Testis (tissue), 2 donors: ENCODE measurements at regions not wholly inside any gene's neighbourhood (a gene's known extent, or its start where the extent isn't known, plus 50 kb on each side); places are given as distances from the start of the nearest gene placed in this dataset.
A peak's percentile ranks its signal among the peaks of the same experiment; 100 is the strongest.

Experiments used
- DNase-seq: peaks from one replicate; pipeline ENCODE4 v3.0.0-alpha.2; 2019
- H3K27ac ChIP-seq, 2 donors: fragments of 200-600 bp; sonication (generic); one replicate each; pipeline ENCODE4 v1.5.1; 2019
- H3K27me3 ChIP-seq: fragments of 200-600 bp; sonication (generic); one replicate; pipeline ENCODE4 v1.5.1; 2019
- H3K36me3 ChIP-seq: fragments of 200-600 bp; sonication (generic); one replicate; pipeline ENCODE4 v1.5.1; 2017; ENCODE audit warnings: low read depth; ENCODE audit errors: missing control alignments
- H3K4me1 ChIP-seq: fragments of 200-600 bp; sonication (generic); one replicate; pipeline ENCODE4 v1.5.1; 2019
- H3K4me3 ChIP-seq, 2 donors: fragments of 200-600 bp; sonication (generic); one replicate each; pipeline ENCODE4 v1.5.1; 2017 to 2019
- H3K9me3 ChIP-seq: fragments of 200-600 bp; sonication (generic); one replicate; pipeline ENCODE4 v1.5.1; 2017
- CTCF ChIP-seq, 3 experiments: fragments of 450-650 bp in 2 of 3; fragments of 200-600 bp in 1 of 3; sonication (generic) in 1 of 3; IDR thresholded peaks; one replicate each; pipeline ENCODE4 v1.5.1; 2016 to 2019; ENCODE audit warnings: antibody characterized with exemption in 3 of 3, mild to moderate bottlenecking in 2 of 3, moderate library complexity in 1 of 3
- POLR2A ChIP-seq: fragments of 450-650 bp; IDR thresholded peaks from one replicate; pipeline ENCODE4 v1.6.1; 2017; ENCODE audit warnings: antibody characterized with exemption, mild to moderate bottlenecking, moderate library complexity
- WGBS, 2 donors: methylation state at CpG; one replicate each; pipeline ENCODE4 v1.1.5; 2018; 5-methylcytosine and 5-hydroxymethylcytosine counted together
- intact Hi-C: fragments of 100-400 bp; cut with DNase I; formaldehyde crosslinking; loops from one replicate; pipeline ENCODE4 v1.15.1; 2023; ENCODE audit warnings: low total_unique reads

DNA sequence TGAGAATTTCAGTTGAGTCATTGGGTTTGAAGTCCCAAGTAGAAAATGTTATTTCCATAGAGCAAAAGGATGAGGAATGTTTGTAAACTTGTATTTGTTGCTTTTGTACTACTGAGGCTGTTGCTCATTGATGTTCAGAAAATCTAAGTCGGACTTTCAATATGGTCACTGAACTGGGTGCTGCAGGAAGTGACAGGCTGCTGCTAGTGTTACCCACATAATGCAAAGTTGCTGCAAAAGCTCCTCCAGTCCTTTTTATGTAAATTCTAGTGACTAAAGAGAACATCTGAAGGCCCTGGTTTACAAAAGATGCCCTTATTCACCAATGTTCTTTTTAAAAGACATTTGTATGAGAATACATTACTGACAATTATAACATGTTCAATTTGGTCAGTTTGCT is 131.1 kb upstream of the FAM98A start:
- Histone ChIP-seq H3K27ac (no peak overlapping the region), H3K4me1 (no peaks in the 10 kb centered on the region), H3K36me3 (no peaks in the 10 kb centered on the region), H3K9me3 (no peaks in the 10 kb centered on the region), H3K4me3 (no peak overlapping the region), H3K27me3 (no peaks in the 10 kb centered on the region)
- DNase-seq, result no peak
- TF ChIP-seq CTCF (IDR thresholded peaks at IDR 0.05), result no peak
- TF ChIP-seq POLR2A, result no peak
- intact Hi-C loops, result no loop called here
- 86 to 88% methylated on average over 1 of the region's 1 CpG for WGBS, 2 donors

DNA sequence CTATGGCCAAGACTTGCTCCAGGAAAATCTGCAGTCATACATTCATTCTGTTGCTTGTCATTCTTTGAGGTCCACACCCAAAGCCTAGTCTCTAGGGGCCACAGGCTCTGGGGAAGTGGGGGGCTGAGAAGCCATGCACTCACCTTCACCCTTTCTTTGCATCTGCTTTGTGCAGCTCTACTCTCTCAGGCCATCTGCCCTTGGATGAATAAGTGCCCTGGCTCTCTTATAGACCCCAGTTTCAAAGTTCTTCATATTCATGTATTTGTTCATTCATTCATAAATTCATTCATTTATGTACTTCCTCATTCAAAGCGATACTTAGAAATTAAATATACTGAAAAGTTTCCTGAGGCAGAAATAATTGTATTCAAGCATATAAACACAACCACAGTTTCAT is 130.3 kb upstream of the FAM98A start:
- no peaks in the 10 kb centered on the region for H3K36me3 ChIP-seq
- TF ChIP-seq CTCF (IDR thresholded peaks at IDR 0.05), result no peak
- WGBS, 2 donors, result 90 to 92% methylated on average over 1 of the region's 1 CpG
- intact Hi-C loops, result no loop called here
- no peaks in the 10 kb centered on the region for H3K9me3 ChIP-seq
- no peak overlapping the region for H3K4me3 ChIP-seq
- no peaks in the 10 kb centered on the region for H3K27me3 ChIP-seq
- no peak for DNase-seq
- H3K4me1 ChIP-seq, result no peaks in the 10 kb centered on the region
- H3K27ac ChIP-seq, result no peak overlapping the region

DNA sequence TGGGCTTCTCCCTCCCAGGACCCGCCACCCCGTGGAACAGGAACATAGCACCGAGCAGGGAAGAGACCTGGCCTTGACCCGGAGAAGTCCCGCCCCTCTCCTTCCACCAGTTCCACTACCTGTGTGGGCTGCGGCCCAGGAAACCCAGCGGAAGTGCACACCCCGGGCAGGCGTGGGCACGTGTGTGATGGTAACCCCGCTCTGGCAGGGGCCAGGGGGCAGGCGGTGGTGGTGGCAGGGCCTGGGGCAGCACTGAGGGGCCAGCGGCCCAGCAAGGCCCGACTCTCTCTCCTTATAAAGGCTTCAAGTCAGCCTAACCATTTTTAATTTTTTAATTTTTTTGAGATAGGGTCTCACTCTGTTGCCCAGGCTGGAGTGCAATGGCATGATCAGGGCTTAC is 129.0 kb upstream of the FAM98A start:
- H3K36me3 ChIP-seq, result no peaks in the 10 kb centered on the region
- 79 to 93% methylated on average over 2 to 14 of the region's 14 CpGs for WGBS, 2 donors
- TF ChIP-seq POLR2A (no peak), CTCF (IDR thresholded peaks at IDR 0.05) (no peak)

GRCh38 chr2:33727361-33728032 is 128.4 kb upstream of the FAM98A start:
- no peaks in the 10 kb centered on the region for H3K9me3 ChIP-seq
- WGBS, 2 donors, result 59 to 77% methylated on average over 34 to 41 of the region's 41 CpGs
- H3K4me3 ChIP-seq, result peak overlapping the region; percentile 31 to 48
- intact Hi-C loops, result no loop called here
- no peaks in the 10 kb centered on the region for H3K36me3 ChIP-seq
- peak; percentile 18 for DNase-seq
- no peaks in the 10 kb centered on the region for H3K27me3 ChIP-seq
- H3K4me1 ChIP-seq, result no peaks in the 10 kb centered on the region
- H3K27ac ChIP-seq, result no peak overlapping the region
- no peak for TF ChIP-seq CTCF (IDR thresholded peaks at IDR 0.05)
- no peak for TF ChIP-seq POLR2A

More for the DNA sequence above, 129.0 kb upstream of the FAM98A start:
- peak; percentile 25 for DNase-seq
- peak overlapping the region; percentile 31 to 48 for H3K4me3 ChIP-seq
- H3K27ac ChIP-seq, result no peak overlapping the region
- no peaks in the 10 kb centered on the region for H3K27me3 ChIP-seq
- intact Hi-C loops, result no loop called here
- H3K9me3 ChIP-seq, result no peaks in the 10 kb centered on the region
- H3K4me1 ChIP-seq, result no peaks in the 10 kb centered on the region

DNA sequence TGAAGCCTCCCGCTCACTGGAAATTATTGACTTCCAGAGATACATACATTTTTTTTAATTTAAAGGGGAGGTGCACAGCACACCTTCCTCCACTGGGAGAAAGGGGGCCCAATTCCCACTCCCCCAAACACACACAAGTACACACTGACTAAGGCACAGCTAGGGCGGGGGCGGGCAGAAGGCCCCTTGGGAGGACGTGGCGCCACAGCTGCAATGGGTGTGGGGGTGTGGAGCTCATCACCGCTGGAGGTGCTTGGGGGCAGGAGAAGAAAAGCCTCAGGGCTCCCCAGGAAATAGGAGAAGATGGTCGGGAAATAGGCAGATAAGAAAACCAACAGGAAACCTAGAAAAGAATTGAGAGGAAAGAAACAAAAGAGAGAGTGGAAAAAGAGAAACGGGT is 127.3 kb upstream of the FAM98A start:
- DNase-seq, result no peak
- intact Hi-C loops, result no loop called here
- H3K27ac ChIP-seq, result no peak overlapping the region
- no peaks in the 10 kb centered on the region for H3K9me3 ChIP-seq
- TF ChIP-seq CTCF (IDR thresholded peaks at IDR 0.05) (no peak), POLR2A (no peak)
- WGBS, 2 donors, result 43 to 66% methylated on average over 8 of the region's 8 CpGs
- H3K27me3 ChIP-seq, result no peaks in the 10 kb centered on the region
- H3K36me3 ChIP-seq, result no peaks in the 10 kb centered on the region
- no peak overlapping the region for H3K4me3 ChIP-seq
- no peaks in the 10 kb centered on the region for H3K4me1 ChIP-seq
